Omental fat pad (tissue), 3 donors: ENCODE measurements at regions not wholly inside any gene's neighbourhood (a gene's known extent, or its start where the extent isn't known, plus 50 kb on each side); places are given as distances from the start of the nearest gene placed in this dataset.

ENCODE experiments used
- ATAC-seq: fragments of 150-250 bp; one replicate; pipeline ENCODE4 v1.9.1; 2016; ENCODE audit warnings: mild to moderate bottlenecking, moderate library complexity; ENCODE audit not compliant: low FRiP score
- DNase-seq: peaks from one replicate; pipeline ENCODE4 v3.0.0-alpha.2; 2019; ENCODE audit warnings: low spot score
- CTCF ChIP-seq, 3 donors: fragments of 450-650 bp; IDR thresholded peaks; one replicate each; pipeline ENCODE4 v1.5.1; 2016 to 2017; ENCODE audit warnings: antibody characterized with exemption in 3 of 3, mild to moderate bottlenecking in 3 of 3, moderate library complexity in 2 of 3

DNA sequence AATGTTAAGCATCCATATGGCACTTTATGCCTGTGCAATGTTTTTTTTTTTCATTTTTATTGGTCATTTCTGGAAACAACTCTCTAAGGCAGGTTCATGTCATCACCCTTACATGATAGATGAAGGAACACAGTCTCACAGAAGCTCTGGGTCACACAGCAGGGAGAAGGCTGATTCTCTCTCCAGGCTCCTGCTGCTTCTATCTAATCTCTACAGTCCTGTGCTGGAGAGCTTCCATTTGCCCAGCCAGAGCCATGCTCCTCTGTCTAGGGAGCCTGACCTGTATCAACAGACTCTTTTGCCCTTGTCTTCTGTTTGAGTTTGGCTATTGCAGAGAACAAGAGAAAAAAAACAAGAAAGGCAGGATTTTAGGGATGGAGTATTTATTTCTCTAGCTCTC lies 584.8 kb downstream of the MBD2 start:
- DNase-seq (no peak), ATAC-seq (no peak)
- TF ChIP-seq CTCF (IDR thresholded peaks at IDR 0.05): no peak

GRCh38 chr18:53629337-53629736 lies 595.1 kb downstream of the MBD2 start:
- no peak for DNase-seq
- ATAC-seq: no peak
- no peak for TF ChIP-seq CTCF (IDR thresholded peaks at IDR 0.05)

- TF ChIP-seq CTCF (IDR thresholded peaks at IDR 0.05): no peak
- DNase-seq (no peak), ATAC-seq (no peak)
These were observed 598.4 kb downstream of the MBD2 start for GRCh38 chr18:53625997-53626599.

DNA sequence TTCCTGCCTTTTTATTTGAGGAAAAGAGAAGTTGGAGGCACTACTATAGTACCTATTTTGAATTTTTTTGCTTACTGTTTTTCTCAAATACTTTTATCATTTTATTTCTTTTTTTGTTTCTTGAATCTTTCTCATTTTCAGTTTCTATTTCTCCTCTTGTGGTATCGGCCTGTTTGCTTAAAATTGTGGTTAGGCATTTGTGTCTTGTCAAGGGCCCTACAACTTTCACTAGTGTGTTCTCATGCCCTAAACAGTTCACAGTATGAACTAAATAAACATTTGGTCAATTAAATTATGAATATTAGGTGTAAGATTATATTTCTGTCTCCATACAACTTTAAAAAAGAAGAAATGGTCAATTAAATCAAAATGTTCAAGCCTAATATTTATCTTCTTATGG lies 613.5 kb downstream of the MBD2 start:
- DNase-seq (no peak), ATAC-seq (no peak)
- TF ChIP-seq CTCF (IDR thresholded peaks at IDR 0.05): no peak

- DNase-seq (no peak), ATAC-seq (no peak)
- TF ChIP-seq CTCF (IDR thresholded peaks at IDR 0.05): no peak
These were observed 617.7 kb downstream of the MBD2 start for GRCh38 chr18:53606792-53607191.

DNA sequence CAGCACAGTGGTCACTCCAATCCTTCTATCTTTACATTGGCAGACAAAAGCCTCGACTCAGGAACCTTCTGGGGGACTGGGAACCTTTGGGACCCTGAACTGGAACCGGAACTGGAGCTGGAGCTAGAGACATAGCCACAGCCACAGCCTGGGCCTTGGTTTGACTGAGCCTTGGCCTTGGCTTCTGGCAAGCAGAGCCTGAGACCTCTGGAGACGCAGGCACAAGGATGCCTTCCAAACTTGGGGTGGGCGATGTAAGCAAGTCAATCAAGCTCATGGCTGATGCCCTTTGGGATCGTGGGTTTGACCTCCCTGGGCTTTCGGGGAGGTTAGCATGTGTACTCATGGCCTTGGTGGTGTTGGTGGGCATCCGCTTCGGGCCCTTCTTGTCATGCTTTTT lies 619.3 kb downstream of the MBD2 start:
- no peak for TF ChIP-seq CTCF (IDR thresholded peaks at IDR 0.05)
- ATAC-seq (no peak), DNase-seq (no peak)

GRCh38 chr18:53603276-53603675 lies 621.2 kb downstream of the MBD2 start:
- no peak for ATAC-seq
- TF ChIP-seq CTCF (IDR thresholded peaks at IDR 0.05): no peak

More at GRCh38 chr18:53603276-53603675, 621.2 kb downstream of the MBD2 start:
- no peak for DNase-seq
